GM12873 (cell line): ENCODE measurements at regions not wholly inside any gene's neighbourhood (a gene's known extent, or its start where the extent isn't known, plus 50 kb on each side); places are given as distances from the start of the nearest gene placed in this dataset.

Experiments used
- CTCF ChIP-seq: IDR thresholded peaks from 2 replicates; pipeline ENCODE4 v1.5.1; 2012; ENCODE audit warnings: low read depth, mild to moderate bottlenecking, moderate library complexity, low read length, control low read depth; ENCODE audit not compliant: insufficient read depth; ENCODE audit errors: missing control alignments

- TF ChIP-seq CTCF, result no peak
Measured at GRCh38 chr7:91355695-91356435, 91.6 kb downstream of the FZD1 start.

GRCh38 chr7:91356915-91357314 lies 92.7 kb downstream of the FZD1 start:
- no peak for TF ChIP-seq CTCF

GRCh38 chr7:91357379-91357778 lies 93.1 kb downstream of the FZD1 start:
- TF ChIP-seq CTCF, result no peak

- no peak for TF ChIP-seq CTCF
Measured at GRCh38 chr7:91357901-91358300, 93.7 kb downstream of the FZD1 start.

- no peak for TF ChIP-seq CTCF
Measured at GRCh38 chr7:91358303-91358702, 94.1 kb downstream of the FZD1 start.

GRCh38 chr7:91366091-91366490 lies 101.9 kb downstream of the FZD1 start:
- TF ChIP-seq CTCF, result no peak

- no peak for TF ChIP-seq CTCF
Measured at GRCh38 chr7:91367812-91368578, 103.8 kb downstream of the FZD1 start.
